ENCODE measurements at regions not wholly inside any gene's neighbourhood (a gene's known extent, or its start where the extent isn't known, plus 50 kb on each side); places are given as distances from the start of the nearest gene placed in this dataset.

DNA sequence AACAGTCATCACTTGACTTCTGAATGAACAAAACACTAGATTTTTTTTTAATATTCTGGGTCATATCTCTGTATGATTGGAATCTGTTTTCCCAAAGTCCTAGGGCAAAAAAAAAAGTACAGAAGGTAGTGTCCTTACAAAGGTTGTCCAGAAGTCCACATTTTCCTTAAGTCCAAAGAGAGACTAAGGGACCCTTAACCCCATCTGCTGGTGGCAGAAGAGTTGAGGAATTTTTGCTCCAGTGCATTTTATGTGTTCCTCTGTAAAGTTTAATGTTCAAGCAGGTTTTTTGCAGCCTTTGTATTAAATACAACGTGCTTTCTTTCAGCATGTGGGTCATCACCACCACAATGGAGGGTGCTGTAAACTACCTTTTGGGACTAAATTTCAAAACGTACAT, 215.9 kb downstream of the SP3 start:
- TF ChIP-seq, protein P1, sequence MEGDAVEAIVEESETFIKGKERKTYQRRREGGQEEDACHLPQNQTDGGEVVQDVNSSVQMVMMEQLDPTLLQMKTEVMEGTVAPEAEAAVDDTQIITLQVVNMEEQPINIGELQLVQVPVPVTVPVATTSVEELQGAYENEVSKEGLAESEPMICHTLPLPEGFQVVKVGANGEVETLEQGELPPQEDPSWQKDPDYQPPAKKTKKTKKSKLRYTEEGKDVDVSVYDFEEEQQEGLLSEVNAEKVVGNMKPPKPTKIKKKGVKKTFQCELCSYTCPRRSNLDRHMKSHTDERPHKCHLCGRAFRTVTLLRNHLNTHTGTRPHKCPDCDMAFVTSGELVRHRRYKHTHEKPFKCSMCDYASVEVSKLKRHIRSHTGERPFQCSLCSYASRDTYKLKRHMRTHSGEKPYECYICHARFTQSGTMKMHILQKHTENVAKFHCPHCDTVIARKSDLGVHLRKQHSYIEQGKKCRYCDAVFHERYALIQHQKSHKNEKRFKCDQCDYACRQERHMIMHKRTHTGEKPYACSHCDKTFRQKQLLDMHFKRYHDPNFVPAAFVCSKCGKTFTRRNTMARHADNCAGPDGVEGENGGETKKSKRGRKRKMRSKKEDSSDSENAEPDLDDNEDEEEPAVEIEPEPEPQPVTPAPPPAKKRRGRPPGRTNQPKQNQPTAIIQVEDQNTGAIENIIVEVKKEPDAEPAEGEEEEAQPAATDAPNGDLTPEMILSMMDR (conservative IDR thresholded peaks at IDR 0.05; ENCODE audit: low read depth, low read length), result peak; percentile 74
- TF ChIP-seq EZH2phosphoT487 (IDR thresholded peaks at IDR 0.05; ENCODE audit: borderline replicate concordance, low read length) (no peak), EZH2 (IDR thresholded peaks at IDR 0.05; ENCODE audit: low read length, unreplicated experiment) (no peak)

Data from PC-3 (cell line).